HG03571 (cell line): ENCODE measurements at regions not wholly inside any gene's neighbourhood (a gene's known extent, or its start where the extent isn't known, plus 50 kb on each side); places are given as distances from the start of the nearest gene placed in this dataset.

ENCODE experiments used
- ATAC-seq: cut with Tn5 transposase; IDR thresholded peaks from one replicate; pipeline ENCODE4 v1.9.1; 2021; ENCODE audit not compliant: unreplicated experiment

GRCh38 chr5:167598166-167598565 lies 693.3 kb upstream of the WWC1 start:
- ATAC-seq, result no peak

GRCh38 chr5:167602067-167602466 lies 689.4 kb upstream of the WWC1 start:
- ATAC-seq, result no peak

- no peak for ATAC-seq
These were observed 688.3 kb upstream of the WWC1 start for GRCh38 chr5:167603135-167603534.

DNA sequence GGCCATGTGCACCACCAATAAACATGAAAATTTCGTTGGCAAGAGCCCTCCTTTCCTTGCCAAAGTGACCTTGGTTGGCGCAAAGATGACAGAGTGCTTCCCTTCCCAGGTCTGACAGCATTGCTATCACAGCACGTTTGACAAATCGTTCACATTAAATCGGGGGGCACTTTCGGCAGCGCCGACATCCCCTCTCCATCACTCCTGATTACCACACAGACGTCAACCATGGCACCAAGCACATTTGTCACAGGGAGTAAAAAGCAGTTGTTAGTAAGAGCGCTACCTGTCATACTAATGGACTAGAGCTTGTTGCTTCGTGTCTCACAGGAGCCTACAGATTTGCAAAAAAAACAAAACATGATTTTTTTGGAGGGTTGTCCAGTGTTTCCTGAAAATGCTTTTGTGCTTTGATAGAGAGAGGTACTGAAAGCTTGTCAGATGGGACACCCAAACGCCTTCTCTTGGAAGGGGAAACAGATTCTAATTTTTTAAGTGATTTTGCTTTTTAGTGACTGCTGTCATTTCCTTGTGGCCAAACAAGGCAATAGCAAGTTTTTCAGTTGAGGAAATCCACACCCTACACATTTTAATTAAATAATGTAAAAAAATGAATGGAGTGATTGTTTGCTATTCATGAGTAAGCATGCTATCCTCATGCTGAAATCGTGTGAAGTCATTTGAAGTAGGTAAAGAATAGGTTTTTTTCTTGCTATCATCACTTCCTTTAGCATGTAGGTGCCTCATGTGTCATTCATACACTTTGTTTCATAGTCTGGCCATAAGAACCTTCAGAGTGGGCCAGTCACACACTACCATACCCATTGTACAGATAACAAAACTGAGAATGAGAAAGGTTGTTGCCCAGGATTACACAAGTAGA lies 682.8 kb upstream of the WWC1 start:
- no peak for ATAC-seq

GRCh38 chr5:167614294-167615021 lies 677.0 kb upstream of the WWC1 start:
- ATAC-seq, result no peak

DNA sequence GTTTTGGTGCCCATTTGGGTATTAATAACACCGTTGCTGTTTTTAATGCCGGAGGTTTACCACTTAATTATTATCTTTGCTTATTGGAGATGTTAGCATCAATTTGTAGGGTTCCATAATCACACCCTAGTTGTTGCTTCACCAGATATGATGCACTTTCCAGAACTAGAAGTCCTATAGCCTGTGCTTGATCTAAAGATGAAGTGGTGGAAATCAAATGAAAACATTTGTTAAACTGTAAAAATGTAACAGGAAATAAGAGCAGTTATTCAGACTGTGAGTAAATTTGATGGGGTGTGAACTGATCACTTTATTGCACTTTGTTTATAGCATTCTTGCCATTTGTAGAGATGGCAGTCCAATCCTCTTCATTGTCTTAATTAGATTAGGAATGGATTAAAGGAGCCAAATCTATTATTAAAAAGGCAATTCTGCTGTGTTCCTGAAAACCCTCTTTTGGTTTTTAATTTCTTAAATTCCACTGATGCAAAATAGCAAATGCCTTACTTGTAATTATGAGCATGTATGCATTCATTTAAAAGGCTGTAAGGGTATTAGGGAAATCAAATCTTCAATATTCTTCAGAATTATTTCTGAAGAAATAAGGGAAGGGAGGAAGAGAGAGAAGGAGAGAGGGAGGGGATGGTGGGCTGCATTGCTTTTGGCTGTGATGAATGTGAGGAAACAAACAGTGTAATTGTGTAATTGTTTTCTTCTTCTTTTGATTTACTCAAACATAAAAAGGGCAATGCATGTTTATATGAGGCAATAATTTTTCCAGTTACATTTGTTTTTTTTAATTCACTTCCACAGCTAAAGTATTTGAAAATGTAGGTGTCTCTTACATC lies 675.2 kb upstream of the WWC1 start:
- no peak for ATAC-seq

GRCh38 chr5:167623354-167623753 lies 668.1 kb upstream of the WWC1 start:
- ATAC-seq, result no peak

GRCh38 chr5:167624053-167624452 lies 667.4 kb upstream of the WWC1 start:
- ATAC-seq, result no peak

- ATAC-seq, result no peak
These were observed 664.9 kb upstream of the WWC1 start for GRCh38 chr5:167626341-167627123.

- ATAC-seq, result no peak
These were observed 661.8 kb upstream of the WWC1 start for GRCh38 chr5:167629634-167630033.

DNA sequence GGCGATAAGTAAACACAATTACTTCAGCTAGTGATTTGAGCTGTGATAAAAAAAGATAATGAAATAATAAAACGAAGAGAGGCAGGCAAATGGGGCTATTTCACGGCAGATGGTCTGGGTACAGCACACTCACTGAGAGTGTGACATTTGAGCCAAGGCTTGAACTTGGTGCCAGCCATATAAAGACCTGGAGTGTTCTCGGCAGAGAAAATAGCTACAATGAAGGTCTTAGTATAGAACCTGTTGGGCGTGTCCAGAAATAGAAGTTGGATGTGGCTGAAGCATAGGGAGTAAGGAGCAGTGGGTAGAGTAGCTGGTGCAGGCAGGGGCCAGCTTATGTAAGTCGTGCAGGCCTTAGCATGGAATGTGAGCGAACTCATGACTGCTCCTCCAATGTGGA lies 660.3 kb upstream of the WWC1 start:
- no peak for ATAC-seq

DNA sequence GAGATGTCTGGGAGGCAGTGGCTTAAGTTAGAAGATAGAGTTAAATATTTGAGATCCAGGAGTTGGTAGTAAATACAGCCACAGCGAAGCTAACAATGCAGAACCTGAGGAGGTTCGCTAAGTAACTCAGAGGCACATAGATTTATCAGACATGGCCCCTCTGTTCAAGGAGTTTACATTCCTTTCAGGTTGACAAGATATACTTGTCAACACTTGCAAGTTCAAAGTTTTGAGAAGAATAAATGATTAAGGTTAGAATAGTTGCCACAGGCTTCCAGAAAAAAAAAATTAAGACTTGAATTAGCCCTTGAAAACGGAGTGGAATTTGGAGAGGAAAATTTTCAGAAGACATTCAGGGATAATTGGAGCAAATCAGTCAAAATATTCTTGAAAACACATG lies 658.3 kb upstream of the WWC1 start:
- no peak for ATAC-seq

DNA sequence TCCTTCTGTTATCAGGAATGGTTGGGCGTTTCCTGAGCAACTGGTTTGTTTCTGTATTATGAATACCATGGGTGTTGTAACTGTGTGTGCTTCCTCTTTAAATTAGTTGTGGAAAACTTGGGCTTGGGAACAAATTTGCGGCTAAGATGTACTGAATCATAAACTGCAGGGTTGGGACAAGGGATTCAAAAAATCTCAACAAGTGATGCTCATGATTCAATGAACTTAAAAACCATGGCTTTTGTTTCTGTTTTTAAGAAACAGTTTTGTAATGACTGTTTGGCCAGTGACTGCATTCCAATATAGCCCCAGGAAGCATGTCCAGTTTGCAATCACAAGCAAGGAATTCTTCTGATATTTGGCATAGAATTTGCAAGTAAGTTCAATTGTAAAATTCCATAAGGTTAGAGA lies 657.5 kb upstream of the WWC1 start:
- ATAC-seq, result no peak

DNA sequence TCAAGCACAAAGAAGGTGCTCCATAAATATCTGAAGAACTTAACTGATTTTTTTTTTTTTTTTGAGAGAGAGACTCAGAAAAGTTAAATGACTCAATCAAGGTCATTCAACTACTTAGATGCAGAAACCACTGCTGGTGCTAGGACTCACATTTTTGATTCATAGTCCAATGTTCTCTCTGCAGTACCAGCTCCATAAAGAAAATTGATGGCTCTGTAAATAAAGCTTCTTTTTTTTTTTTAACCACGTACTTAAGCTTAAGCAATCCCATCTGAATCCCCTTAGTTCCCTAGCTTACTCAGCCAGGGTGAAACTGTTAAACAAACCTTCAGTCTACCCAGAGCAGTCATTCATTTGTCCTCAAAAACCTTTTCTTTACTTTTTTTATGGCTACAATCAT lies 657.0 kb upstream of the WWC1 start:
- ATAC-seq, result no peak

GRCh38 chr5:167638816-167639215 lies 652.6 kb upstream of the WWC1 start:
- ATAC-seq, result no peak

- ATAC-seq, result no peak
These were observed 652.2 kb upstream of the WWC1 start for GRCh38 chr5:167639273-167639672.

DNA sequence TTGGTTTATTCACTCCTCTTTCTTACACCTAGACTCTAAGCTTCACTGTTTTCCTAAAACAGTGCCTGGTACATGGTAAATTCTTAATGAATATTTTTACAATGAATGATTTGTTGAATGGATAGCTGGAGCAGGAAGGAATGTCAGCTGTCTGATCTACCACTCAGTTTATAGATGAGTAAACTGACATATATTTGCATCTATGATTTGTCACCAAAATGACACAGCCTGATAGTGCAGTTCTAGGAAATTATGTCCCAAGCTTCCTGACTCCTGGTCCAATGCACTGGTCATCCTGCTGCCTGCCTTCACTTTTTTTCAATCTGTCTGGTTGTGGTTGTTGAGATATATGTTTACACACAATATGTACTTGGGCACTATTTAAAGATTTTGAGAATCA lies 651.7 kb upstream of the WWC1 start:
- ATAC-seq, result no peak

DNA sequence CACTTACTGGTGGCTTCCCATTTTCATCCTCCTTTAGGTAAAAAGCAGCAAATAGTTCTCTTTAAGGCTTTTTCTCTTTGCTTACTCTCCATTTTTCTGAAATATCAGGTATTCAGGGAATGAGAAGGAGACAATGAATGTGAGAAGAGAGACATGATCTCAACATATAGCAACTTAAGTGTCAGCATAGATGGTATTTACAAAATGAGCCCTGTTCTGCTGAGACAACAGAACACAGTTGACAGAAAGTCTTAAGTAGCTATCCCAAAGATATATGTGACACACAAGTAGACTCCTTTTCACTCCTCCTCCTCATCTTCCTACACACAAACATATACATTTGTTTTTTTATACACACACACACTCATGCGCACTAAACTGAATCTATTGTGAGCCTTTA lies 649.3 kb upstream of the WWC1 start:
- no peak for ATAC-seq

GRCh38 chr5:167642779-167643517 lies 648.5 kb upstream of the WWC1 start:
- no peak for ATAC-seq
